ENCODE measurements at regions not wholly inside any gene's neighbourhood (a gene's known extent, or its start where the extent isn't known, plus 50 kb on each side); places are given as distances from the start of the nearest gene placed in this dataset.

GRCh38 chr11:92071660-92072059 is 153.0 kb upstream of the FAT3 start:
- no peak overlapping the region for H3K4me3 ChIP-seq (ENCODE audit: low read depth, low read length)
- TF ChIP-seq CTCF (IDR thresholded peaks at IDR 0.05; ENCODE audit: borderline replicate concordance, insufficient read depth, low read depth, low read length): no peak

- no peak overlapping the region for H3K4me3 ChIP-seq (ENCODE audit: low read depth, low read length)
- TF ChIP-seq CTCF (IDR thresholded peaks at IDR 0.05; ENCODE audit: borderline replicate concordance, insufficient read depth, low read depth, low read length): no peak
Observed at GRCh38 chr11:92070026-92070889, 154.4 kb upstream of the FAT3 start.

GRCh38 chr11:92067016-92067415 is 157.6 kb upstream of the FAT3 start:
- no peak overlapping the region for H3K4me3 ChIP-seq (ENCODE audit: low read depth, low read length)
- TF ChIP-seq CTCF (IDR thresholded peaks at IDR 0.05; ENCODE audit: borderline replicate concordance, insufficient read depth, low read depth, low read length): no peak

GRCh38 chr11:92061456-92062062 is 163.1 kb upstream of the FAT3 start:
- no peak for TF ChIP-seq CTCF (IDR thresholded peaks at IDR 0.05; ENCODE audit: borderline replicate concordance, insufficient read depth, low read depth, low read length)
- no peak overlapping the region for H3K4me3 ChIP-seq (ENCODE audit: low read depth, low read length)

GRCh38 chr11:92057849-92058442 is 166.7 kb upstream of the FAT3 start:
- no peak for TF ChIP-seq CTCF (IDR thresholded peaks at IDR 0.05; ENCODE audit: borderline replicate concordance, insufficient read depth, low read depth, low read length)
- H3K4me3 ChIP-seq (ENCODE audit: low read depth, low read length): no peak overlapping the region

GRCh38 chr11:92053216-92053615 is 171.4 kb upstream of the FAT3 start:
- TF ChIP-seq CTCF (IDR thresholded peaks at IDR 0.05; ENCODE audit: borderline replicate concordance, insufficient read depth, low read depth, low read length): no peak
- no peak overlapping the region for H3K4me3 ChIP-seq (ENCODE audit: low read depth, low read length)
